Liver (tissue), 8 donors: ENCODE measurements at regions not wholly inside any gene's neighbourhood (a gene's known extent, or its start where the extent isn't known, plus 50 kb on each side); places are given as distances from the start of the nearest gene placed in this dataset.

Source experiments
- DNase-seq: peaks from one replicate; pipeline ENCODE4 v3.0.0-alpha.2; 2017; ENCODE audit warnings: low spot score
- H3K27ac ChIP-seq, 2 donors: one replicate each; pipeline ENCODE4 v1.7.0; 2013; ENCODE audit warnings: inconsistent platforms in 2 of 2, low read length in 2 of 2, control low read depth in 1 of 2, low read depth in 1 of 2, mild to moderate bottlenecking in 1 of 2
- H3K27me3 ChIP-seq, 4 donors: one replicate each; pipeline versions ENCODE4 v1.6.1 to v1.7.0; 2013; ENCODE audit warnings: low read length in 3 of 4, inconsistent platforms in 1 of 4, mild to moderate bottlenecking in 1 of 4, moderate library complexity in 1 of 4; ENCODE audit not compliant: control insufficient read depth in 4 of 4, insufficient read depth in 4 of 4
- H3K36me3 ChIP-seq, 4 donors: one replicate each; pipeline versions ENCODE4 v1.6.1 to v1.7.0; 2013; ENCODE audit warnings: low read length in 3 of 4, mild to moderate bottlenecking in 3 of 4, low read depth in 1 of 4, moderate library complexity in 1 of 4; ENCODE audit not compliant: control insufficient read depth in 4 of 4, insufficient read depth in 3 of 4
- H3K4me1 ChIP-seq, 4 donors: one replicate each; pipeline versions ENCODE4 v1.6.1 to v1.7.0; 2013; ENCODE audit warnings: low read length in 3 of 4, mild to moderate bottlenecking in 3 of 4, moderate library complexity in 1 of 4; ENCODE audit not compliant: control insufficient read depth in 4 of 4, insufficient read depth in 4 of 4
- H3K4me3 ChIP-seq, 3 donors: one replicate each; pipeline versions ENCODE4 v1.6.1 to v1.7.0; 2013; ENCODE audit warnings: low read length in 3 of 3, control low read depth in 1 of 3, low read depth in 1 of 3, mild to moderate bottlenecking in 1 of 3
- H3K9ac ChIP-seq, 2 donors: one replicate each; pipeline ENCODE4 v1.7.0; 2013; ENCODE audit warnings: low read length in 2 of 2, mild to moderate bottlenecking in 2 of 2, moderate library complexity in 2 of 2, control low read depth in 1 of 2, low read depth in 1 of 2
- H3K9me3 ChIP-seq, 4 donors: one replicate each; pipeline versions ENCODE4 v1.6.1 to v1.7.0; 2013; ENCODE audit warnings: low read length in 3 of 4; ENCODE audit not compliant: control insufficient read depth in 4 of 4
- ATF3 ChIP-seq: IDR thresholded peaks from 2 replicates; pipeline ENCODE4 v1.6.1; 2016; ENCODE audit warnings: antibody characterized with exemption
- CTCF ChIP-seq: fragments of 150-350 bp; IDR thresholded peaks from 2 replicates; pipeline ENCODE4 v1.5.1; 2017; ENCODE audit warnings: improper control_type of control experiment, low read depth, low read length; ENCODE audit not compliant: missing input control
- FOXA1 ChIP-seq: IDR thresholded peaks from 2 replicates; pipeline ENCODE4 v1.6.1; 2016; ENCODE audit warnings: antibody characterized with exemption
- FOXA2 ChIP-seq: IDR thresholded peaks from 2 replicates; pipeline ENCODE4 v1.6.1; 2016; ENCODE audit warnings: antibody characterized with exemption
- GABPA ChIP-seq, 2 donors: IDR thresholded peaks in 1 of 2; conservative IDR thresholded peaks in 1 of 2; 2 replicates each; pipeline ENCODE4 v1.6.1; 2016; ENCODE audit warnings: antibody characterized with exemption in 2 of 2, mild to moderate bottlenecking in 1 of 2, moderate library complexity in 1 of 2
- HNF4A ChIP-seq, 2 donors: conservative IDR thresholded peaks; 2 replicates each; pipeline ENCODE4 v1.6.1; 2016; ENCODE audit warnings: antibody characterized with exemption in 2 of 2, mild to moderate bottlenecking in 2 of 2
- HNF4G ChIP-seq: IDR thresholded peaks from 2 replicates; pipeline ENCODE4 v1.6.1; 2016; ENCODE audit warnings: antibody characterized with exemption
- JUND ChIP-seq, 2 donors: IDR thresholded peaks; 2 replicates each; pipeline ENCODE4 v1.6.1; 2016; ENCODE audit warnings: antibody characterized with exemption in 2 of 2
- MAX ChIP-seq: IDR thresholded peaks from 2 replicates; pipeline ENCODE4 v1.6.1; 2016; ENCODE audit warnings: antibody characterized with exemption
- NR2F2 ChIP-seq: IDR thresholded peaks from 2 replicates; pipeline ENCODE4 v1.6.1; 2016; ENCODE audit warnings: antibody characterized with exemption
- RAD21 ChIP-seq, 2 donors: IDR thresholded peaks; 2 replicates each; pipeline ENCODE4 v1.6.1; 2016; ENCODE audit warnings: antibody characterized with exemption in 2 of 2, mild to moderate bottlenecking in 2 of 2
- REST ChIP-seq: IDR thresholded peaks from 2 replicates; pipeline ENCODE4 v1.6.1; 2016; ENCODE audit warnings: antibody characterized with exemption, mild to moderate bottlenecking
- RXRA ChIP-seq, 2 donors: IDR thresholded peaks; 2 replicates each; pipeline ENCODE4 v1.6.1; 2017 to 2018; ENCODE audit warnings: antibody characterized with exemption in 2 of 2, mild to moderate bottlenecking in 1 of 2
- SP1 ChIP-seq: IDR thresholded peaks from 2 replicates; pipeline ENCODE4 v1.6.1; 2018; ENCODE audit warnings: antibody characterized with exemption, mild to moderate bottlenecking
- TAF1 ChIP-seq: conservative IDR thresholded peaks from 2 replicates; pipeline ENCODE4 v1.6.1; 2016; ENCODE audit warnings: antibody characterized with exemption, mild to moderate bottlenecking
- YY1 ChIP-seq: IDR thresholded peaks from 2 replicates; pipeline ENCODE4 v1.6.1; 2016; ENCODE audit warnings: antibody characterized with exemption, mild to moderate bottlenecking
- ZBTB33 ChIP-seq: IDR thresholded peaks from 2 replicates; pipeline ENCODE4 v1.6.1; 2016; ENCODE audit warnings: antibody characterized with exemption
- WGBS: extraction: QIAGEN DNeasy Blood & Tissue Kit; methylation state at CpG from one replicate; pipeline ENCODE4 v1.1.7; 2013; 5-methylcytosine and 5-hydroxymethylcytosine counted together
- donor health status: healthy.
- donor health status: healthy.
- donor health status: healthy.
- donor health status: healthy.
- donor health status: healthy.

GRCh38 chr14:28412077-28412476, 354.5 kb upstream of the FOXG1 start:
- no peak overlapping the region for H3K9ac ChIP-seq
- H3K9me3 ChIP-seq, result no peaks in the 10 kb centered on the region
- H3K27me3 ChIP-seq, result no peaks in the 10 kb centered on the region
- H3K4me1 ChIP-seq, result no peaks in the 10 kb centered on the region
- H3K27ac ChIP-seq, result no peak overlapping the region
- H3K4me3 ChIP-seq, result no peak overlapping the region
- DNase-seq, result no peak
- TF ChIP-seq RXRA (IDR thresholded peaks at IDR 0.05), result no peak
- TF ChIP-seq RAD21 (IDR thresholded peaks at IDR 0.05), result no peak
- TF ChIP-seq GABPA (IDR thresholded peaks at IDR 0.05 in 1 of 2, conservative IDR thresholded peaks at IDR 0.05 in 1 of 2), result no peak
- no peak for TF ChIP-seq YY1
- TF ChIP-seq SP1, result no peak
- no peak for TF ChIP-seq ATF3
- no peak for TF ChIP-seq HNF4A (conservative IDR thresholded peaks at IDR 0.05)
- no peak for TF ChIP-seq ZBTB33
- no peak for TF ChIP-seq REST
- TF ChIP-seq FOXA2, result no peak
- TF ChIP-seq FOXA1, result no peak
- no peak for TF ChIP-seq TAF1
- no peak for TF ChIP-seq JUND (IDR thresholded peaks at IDR 0.05)
- TF ChIP-seq MAX, result no peak
- no peak for TF ChIP-seq NR2F2
- no peak for TF ChIP-seq HNF4G
- no peak for TF ChIP-seq CTCF
- 76% methylated on average over 3 of the region's 3 CpGs for WGBS
- no peaks in the 10 kb centered on the region for H3K36me3 ChIP-seq

GRCh38 chr14:28426960-28427359, 339.6 kb upstream of the FOXG1 start:
- Histone ChIP-seq H3K27ac (no peak overlapping the region), H3K9ac (no peak overlapping the region), H3K4me3 (no peak overlapping the region), H3K9me3 (peaks cover 0 to 2% (median 1%) of the 10 kb centered on the region in 4 donors), H3K4me1 (no peaks in the 10 kb centered on the region), H3K36me3 (no peaks in the 10 kb centered on the region), H3K27me3 (no peaks in the 10 kb centered on the region)
- TF ChIP-seq FOXA1 (no peak), JUND (IDR thresholded peaks at IDR 0.05) (no peak), SP1 (no peak), HNF4G (no peak), RXRA (IDR thresholded peaks at IDR 0.05) (no peak), TAF1 (no peak), FOXA2 (no peak), GABPA (IDR thresholded peaks at IDR 0.05 in 1 of 2, conservative IDR thresholded peaks at IDR 0.05 in 1 of 2) (no peak)
- no peak for DNase-seq
